Colonic mucosa (tissue), 4 donors: ENCODE measurements at regions not wholly inside any gene's neighbourhood (a gene's known extent, or its start where the extent isn't known, plus 50 kb on each side); places are given as distances from the start of the nearest gene placed in this dataset.
"Not testable (repeated sequence)": the region's sequence is repeated elsewhere in the genome, so short reads cannot be mapped to it uniquely, and the experiment has no call there.

Experiments used
- DNase-seq: peaks from one replicate; pipeline ENCODE4 v3.0.0-alpha.2; 2020
- H3K27ac ChIP-seq: fragments of 200-600 bp; one replicate; pipeline ENCODE4 v1.8.0; 2021
- H3K27me3 ChIP-seq: fragments of 200-600 bp; one replicate; pipeline ENCODE4 v1.8.0; 2021
- H3K36me3 ChIP-seq: fragments of 200-600 bp; one replicate; pipeline ENCODE4 v1.8.0; 2021
- H3K4me1 ChIP-seq: fragments of 200-600 bp; one replicate; pipeline ENCODE4 v1.8.0; 2021; ENCODE audit warnings: mild to moderate bottlenecking
- H3K4me3 ChIP-seq: fragments of 200-600 bp; one replicate; pipeline ENCODE4 v1.8.0; 2021
- H3K9ac ChIP-seq, 2 donors: one replicate each; pipeline ENCODE4 v1.7.0; 2013; ENCODE audit warnings: control low read depth in 2 of 2, low read depth in 2 of 2, low read length in 2 of 2
- H3K9me3 ChIP-seq: fragments of 200-600 bp; one replicate; pipeline ENCODE4 v1.8.0; 2021
- CTCF ChIP-seq: fragments of 200-600 bp; IDR thresholded peaks from one replicate; pipeline ENCODE4 v1.8.0; 2022; ENCODE audit warnings: antibody characterized with exemption, mild to moderate bottlenecking
- intact Hi-C: fragments of 100-400 bp; cut with DNase I; formaldehyde crosslinking; loops from one replicate; pipeline ENCODE4 v1.14.1; 2022
- donor health status: healthy.
- donor health status: DM: no; HTN: no; CAD: no.
- donor health status: DM: no; HTN: no; CAD: no.

GRCh38 chr4:149055624-149056023 lies 613.4 kb upstream of the NR3C2 start:
- intact Hi-C loops = no loop called here

GRCh38 chr4:149050840-149051239 lies 608.6 kb upstream of the NR3C2 start:
- Histone ChIP-seq H3K36me3 (no peaks in the 10 kb centered on the region), H3K27me3 (no peaks in the 10 kb centered on the region), H3K4me3 (no peak overlapping the region), H3K27ac (no peak overlapping the region), H3K4me1 (no peaks in the 10 kb centered on the region), H3K9ac (no peak overlapping the region), H3K9me3 (no peaks in the 10 kb centered on the region)
- intact Hi-C loops = no loop called here
- TF ChIP-seq CTCF = no peak
- no peak for DNase-seq

More at GRCh38 chr4:149055624-149056023, 613.4 kb upstream of the NR3C2 start:
- H3K9me3 ChIP-seq = no peaks in the 10 kb centered on the region
- no peak overlapping the region for H3K9ac ChIP-seq
- DNase-seq = no peak
- H3K4me3 ChIP-seq = no peak overlapping the region
- H3K36me3 ChIP-seq = no peaks in the 10 kb centered on the region
- no peaks in the 10 kb centered on the region for H3K27me3 ChIP-seq
- no peak overlapping the region for H3K27ac ChIP-seq
- TF ChIP-seq CTCF = no peak
- no peaks in the 10 kb centered on the region for H3K4me1 ChIP-seq

- no peak for TF ChIP-seq CTCF
- Histone ChIP-seq H3K9me3 (no peaks in the 10 kb centered on the region), H3K4me1 (no peaks in the 10 kb centered on the region), H3K27me3 (no peaks in the 10 kb centered on the region), H3K36me3 (no peaks in the 10 kb centered on the region), H3K27ac (no peak overlapping the region), H3K4me3 (no peak overlapping the region), H3K9ac (no peak overlapping the region)
- intact Hi-C loops = no loop called here
- no peak for DNase-seq
Observed at GRCh38 chr4:149048451-149049143, 606.4 kb upstream of the NR3C2 start.

- Histone ChIP-seq H3K4me3 (no peak overlapping the region), H3K4me1 (no peaks in the 10 kb centered on the region), H3K27me3 (no peaks in the 10 kb centered on the region), H3K9ac (no peak overlapping the region), H3K36me3 (no peaks in the 10 kb centered on the region), H3K9me3 (no peaks in the 10 kb centered on the region), H3K27ac (no peak overlapping the region)
- no peak for TF ChIP-seq CTCF
- intact Hi-C loops = no loop called here
- DNase-seq = no peak
Observed at GRCh38 chr4:149047368-149047767, 605.2 kb upstream of the NR3C2 start.

GRCh38 chr4:149045731-149046130 lies 603.5 kb upstream of the NR3C2 start:
- Histone ChIP-seq H3K36me3 (no peaks in the 10 kb centered on the region), H3K9ac (no peak overlapping the region), H3K9me3 (no peaks in the 10 kb centered on the region), H3K4me3 (no peak overlapping the region), H3K4me1 (no peaks in the 10 kb centered on the region), H3K27me3 (no peaks in the 10 kb centered on the region), H3K27ac (no peak overlapping the region)
- no peak for DNase-seq
- TF ChIP-seq CTCF = no peak
- intact Hi-C loops = no loop called here

- DNase-seq, H3K4me1 ChIP-seq, H3K36me3 ChIP-seq, H3K4me3 ChIP-seq, H3K9ac ChIP-seq, H3K27me3 ChIP-seq, H3K9me3 ChIP-seq, intact Hi-C loops, H3K27ac ChIP-seq: not testable (repeated sequence)
Observed at GRCh38 chr4:149039786-149040185, 597.6 kb upstream of the NR3C2 start.
